GM21515 (cell line): ENCODE measurements at regions not wholly inside any gene's neighbourhood (a gene's known extent, or its start where the extent isn't known, plus 50 kb on each side); places are given as distances from the start of the nearest gene placed in this dataset.

Experiments
- ATAC-seq: cut with Tn5 transposase; IDR thresholded peaks from one replicate; pipeline ENCODE4 v1.9.1; 2021; ENCODE audit not compliant: unreplicated experiment

- ATAC-seq, result no peak
These were observed 750.2 kb upstream of the ARRDC4 start for GRCh38 chr15:97210277-97210676.

DNA sequence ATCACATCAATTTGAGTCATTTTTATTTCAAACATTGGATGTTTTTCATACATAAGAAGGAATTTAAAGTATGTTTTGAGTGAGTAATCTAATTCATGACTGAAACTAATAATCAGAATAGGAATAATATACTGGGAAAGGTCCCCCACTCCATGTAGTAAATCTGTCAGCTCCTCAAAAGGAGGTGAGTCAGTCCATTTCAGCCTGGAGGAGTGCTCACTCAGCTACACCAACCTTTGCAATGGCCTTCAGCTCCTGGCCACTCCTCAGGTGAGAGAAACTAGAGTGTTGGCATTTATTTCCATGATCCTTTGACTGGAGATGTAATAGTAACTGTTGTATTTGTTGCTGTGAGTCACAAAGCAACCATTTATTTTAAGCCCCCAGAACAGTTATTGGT lies 744.9 kb upstream of the ARRDC4 start:
- ATAC-seq, result no peak

- no peak for ATAC-seq
These were observed 736.3 kb upstream of the ARRDC4 start for GRCh38 chr15:97224191-97224641.

DNA sequence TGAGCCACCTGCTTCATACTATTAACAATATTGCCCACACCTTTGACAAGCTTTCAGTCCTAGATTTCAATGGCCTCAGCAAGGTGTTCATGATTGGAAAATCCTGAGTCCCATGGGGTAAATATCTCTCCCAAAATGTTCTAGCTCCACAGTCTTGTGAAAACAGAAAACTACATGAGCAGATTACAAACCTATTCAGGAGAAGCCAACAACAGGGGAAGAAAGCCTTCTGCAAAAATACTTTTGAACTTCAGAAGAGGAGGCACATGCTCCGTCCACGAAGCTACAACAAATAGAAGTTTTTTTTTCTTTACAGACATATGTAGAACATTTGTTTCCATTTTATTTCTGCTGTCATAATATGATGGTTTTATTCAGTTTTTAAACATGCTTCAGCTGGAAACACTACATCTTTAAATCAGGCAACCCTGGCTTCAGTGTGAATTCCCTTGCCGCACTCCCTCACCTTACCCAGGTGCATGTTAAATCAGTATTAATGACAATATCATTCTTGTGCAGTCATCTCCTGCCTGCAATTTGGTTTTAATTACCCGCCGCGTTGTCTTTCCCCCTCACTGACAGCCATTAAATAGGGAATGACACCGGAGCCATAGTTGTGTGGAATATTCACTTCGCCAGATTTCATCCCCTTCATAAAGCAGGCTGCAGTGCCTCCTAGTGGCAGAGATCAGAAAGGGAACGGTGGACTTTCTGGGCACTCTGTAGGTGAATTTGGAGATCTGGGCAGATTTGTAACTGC lies 725.5 kb upstream of the ARRDC4 start:
- ATAC-seq, result no peak

GRCh38 chr15:97235611-97235985 lies 724.9 kb upstream of the ARRDC4 start:
- ATAC-seq, result no peak

DNA sequence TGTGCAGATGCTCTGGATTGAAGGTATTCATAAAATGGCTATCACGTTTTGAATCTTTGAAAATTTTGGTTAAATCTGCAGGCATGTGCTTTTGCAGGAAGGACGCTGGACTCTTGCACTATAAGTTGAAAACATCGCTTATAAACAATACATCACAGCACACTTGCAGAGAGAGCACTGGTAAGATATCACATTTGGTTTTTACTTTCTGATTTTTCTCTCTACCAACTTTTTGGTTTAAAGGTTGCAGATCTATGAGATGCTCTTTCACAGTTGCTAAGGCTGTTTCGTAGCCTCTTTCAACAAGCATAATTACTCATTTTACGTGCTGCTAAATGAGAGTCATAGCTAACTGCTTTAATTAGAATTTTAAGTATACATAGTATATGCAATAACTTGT lies 724.4 kb upstream of the ARRDC4 start:
- ATAC-seq, result no peak

DNA sequence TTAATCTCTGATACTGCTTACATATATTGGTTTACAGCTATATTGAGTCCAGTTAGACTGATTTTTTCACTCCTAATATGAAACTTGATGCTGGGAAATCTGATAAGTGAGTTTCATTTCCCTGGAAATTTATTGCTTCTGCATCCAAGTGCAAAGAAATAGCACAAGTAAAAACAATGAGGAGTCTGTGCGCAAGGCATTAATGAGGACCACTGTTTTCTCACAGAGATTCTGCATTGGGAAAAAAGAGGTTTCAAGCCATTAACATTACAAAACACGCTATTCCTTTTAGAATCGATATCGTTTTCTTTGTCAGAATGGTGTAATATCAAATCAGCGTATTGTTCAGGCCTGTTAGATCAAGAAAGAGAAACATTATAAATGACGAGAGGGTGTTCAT lies 723.3 kb upstream of the ARRDC4 start:
- ATAC-seq, result no peak

- no peak for ATAC-seq
These were observed 712.1 kb upstream of the ARRDC4 start for GRCh38 chr15:97248376-97248775.

- ATAC-seq, result no peak
These were observed 700.6 kb upstream of the ARRDC4 start for GRCh38 chr15:97259943-97260342.

DNA sequence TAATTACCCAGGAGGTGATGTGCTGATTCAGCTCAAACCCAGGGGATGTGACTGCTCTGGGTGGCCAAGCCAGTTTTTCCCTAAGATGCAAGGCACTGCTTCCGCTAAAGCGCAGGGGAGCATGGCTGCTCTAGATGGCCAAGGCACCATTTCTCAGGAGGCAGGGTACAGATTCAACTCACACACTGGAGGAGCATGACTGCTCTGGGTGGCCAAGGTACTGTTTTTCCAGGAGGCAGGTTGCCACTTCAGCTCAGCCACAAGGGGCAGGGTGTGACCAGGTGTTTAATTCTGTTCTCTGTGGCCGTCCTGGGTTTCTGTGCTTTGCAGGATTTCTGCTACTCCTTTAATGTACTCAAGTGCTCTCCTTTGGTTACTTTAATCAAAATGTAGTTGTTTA lies 659.3 kb upstream of the ARRDC4 start:
- no peak for ATAC-seq

GRCh38 chr15:97316362-97316761 lies 644.1 kb upstream of the ARRDC4 start:
- ATAC-seq, result no peak

- ATAC-seq, result no peak
These were observed 643.3 kb upstream of the ARRDC4 start for GRCh38 chr15:97317163-97317562.

DNA sequence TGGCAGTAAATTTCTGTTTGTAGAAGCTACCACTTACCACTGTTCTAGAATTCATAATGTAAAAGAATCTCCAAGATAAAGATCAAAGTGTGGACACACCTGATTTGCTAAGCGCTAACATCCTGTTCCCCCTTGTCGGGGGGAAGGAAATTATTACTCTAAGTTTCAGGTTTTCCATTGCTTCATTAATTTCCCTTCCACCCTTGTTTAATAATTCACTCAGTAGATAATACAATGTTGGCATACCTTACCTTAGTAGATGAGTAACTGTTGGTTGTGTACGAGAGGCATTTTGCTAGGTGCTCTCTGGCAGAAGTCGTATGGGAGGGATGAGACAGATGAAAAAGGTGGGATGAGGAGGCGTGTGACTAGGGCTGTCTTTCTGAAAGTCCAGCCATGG lies 641.2 kb upstream of the ARRDC4 start:
- ATAC-seq, result no peak

GRCh38 chr15:97346221-97346620 lies 614.3 kb upstream of the ARRDC4 start:
- ATAC-seq, result no peak

- ATAC-seq, result no peak
These were observed 609.7 kb upstream of the ARRDC4 start for GRCh38 chr15:97350813-97351212.

DNA sequence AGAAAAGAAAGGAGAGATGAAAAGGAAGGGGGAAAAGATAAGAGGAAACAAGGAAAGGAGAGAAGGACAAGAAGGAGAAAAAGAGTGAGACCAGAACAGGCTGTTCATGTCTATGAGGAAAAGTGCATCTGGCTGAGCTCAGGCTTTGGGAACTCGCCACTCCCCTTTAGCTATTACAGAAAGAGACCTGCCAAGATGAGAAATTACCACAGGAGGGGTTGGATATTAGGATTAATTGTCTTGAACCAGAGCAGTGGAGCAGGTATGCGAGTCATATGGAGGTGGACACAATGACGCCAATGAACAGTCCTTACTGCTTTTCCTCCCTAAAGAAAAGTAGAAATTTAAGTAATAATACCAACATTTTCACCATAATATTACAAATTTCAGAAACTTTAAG lies 577.0 kb upstream of the ARRDC4 start:
- no peak for ATAC-seq

GRCh38 chr15:97386940-97387339 lies 573.6 kb upstream of the ARRDC4 start:
- ATAC-seq, result no peak

DNA sequence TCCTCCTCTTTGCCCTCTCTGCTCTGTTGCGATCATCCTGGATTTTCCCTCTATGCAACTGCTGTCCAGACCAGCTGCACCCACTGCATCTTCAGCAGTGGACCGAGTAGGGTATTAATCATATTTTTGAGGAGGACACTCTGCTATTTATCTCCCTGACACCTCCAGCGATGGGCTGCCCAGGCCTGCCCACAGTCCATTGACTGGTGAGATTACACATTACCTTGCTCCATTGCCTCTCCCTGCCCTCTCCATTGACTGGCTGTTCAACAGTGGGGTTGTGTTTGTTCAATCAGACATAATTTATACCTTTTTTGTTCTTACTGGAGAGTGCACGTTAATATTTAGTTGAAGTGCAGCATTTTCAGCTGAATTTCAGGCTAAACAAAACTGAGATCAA lies 559.3 kb upstream of the ARRDC4 start:
- no peak for ATAC-seq

DNA sequence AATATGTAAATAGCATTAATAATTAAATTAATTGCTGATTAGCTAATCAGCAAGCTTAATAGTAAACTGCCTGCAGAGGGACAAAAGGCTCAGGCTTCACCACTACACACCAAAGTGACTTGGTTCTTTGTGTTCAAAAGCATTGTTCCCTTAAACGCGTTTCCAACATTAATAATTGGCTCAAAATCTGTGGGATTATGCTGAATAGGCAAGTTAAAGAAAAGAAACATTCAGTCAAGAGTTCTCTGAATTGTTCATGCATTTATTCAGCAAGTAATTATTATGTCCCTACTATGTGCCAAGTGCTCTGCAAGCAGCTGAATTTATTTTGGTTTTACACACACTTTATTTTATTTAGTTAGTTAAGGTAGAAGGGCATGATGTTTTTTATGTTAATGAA lies 558.5 kb upstream of the ARRDC4 start:
- no peak for ATAC-seq

DNA sequence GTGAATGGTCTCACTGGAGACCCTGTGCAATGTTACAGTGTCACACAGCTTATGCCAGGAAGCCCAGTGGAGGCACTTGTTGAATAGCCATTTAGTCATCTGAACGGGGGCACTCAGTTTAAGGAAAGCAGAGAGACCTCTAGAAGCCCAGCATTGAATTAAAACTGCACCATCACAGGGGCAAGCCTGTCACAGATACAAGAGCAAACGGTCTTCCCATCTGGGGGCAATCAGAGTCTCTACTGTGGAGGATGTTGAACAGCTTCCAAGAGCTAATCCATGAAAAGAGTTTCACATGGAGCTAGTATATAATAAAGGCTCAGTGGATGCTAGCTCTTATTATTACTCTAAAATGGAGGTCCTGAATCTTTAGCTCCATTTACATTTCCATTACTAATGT lies 553.7 kb upstream of the ARRDC4 start:
- no peak for ATAC-seq

DNA sequence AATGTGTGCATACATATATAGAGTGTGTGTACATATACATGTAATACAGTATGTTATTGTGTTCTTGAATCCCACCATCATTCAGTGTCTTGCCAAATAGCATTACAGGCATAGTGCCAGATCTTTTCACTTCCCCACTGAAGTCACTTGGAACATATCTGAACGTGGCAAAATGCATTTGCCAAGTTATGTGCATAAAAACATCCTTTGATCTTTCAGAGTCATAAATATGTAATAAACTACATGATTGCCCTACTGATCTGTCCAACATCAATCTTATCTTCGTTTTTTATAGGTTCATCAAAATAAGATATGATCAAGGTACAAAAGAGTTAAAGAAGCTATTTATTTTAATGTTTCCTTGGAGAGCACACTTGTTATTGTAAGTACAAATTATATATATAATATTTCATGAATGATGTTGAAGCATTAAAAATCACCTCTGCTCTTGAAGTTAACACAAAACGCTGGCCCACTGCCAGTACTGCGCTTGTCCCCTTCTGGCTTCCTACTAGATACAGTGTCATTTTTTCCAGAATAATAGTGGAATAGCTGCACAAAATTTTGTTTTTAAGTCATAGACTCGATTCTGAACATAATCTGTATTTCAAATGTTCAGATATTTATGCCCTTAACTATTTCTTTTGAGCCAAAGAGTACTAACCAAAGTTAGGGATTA lies 549.5 kb upstream of the ARRDC4 start:
- ATAC-seq, result no peak

DNA sequence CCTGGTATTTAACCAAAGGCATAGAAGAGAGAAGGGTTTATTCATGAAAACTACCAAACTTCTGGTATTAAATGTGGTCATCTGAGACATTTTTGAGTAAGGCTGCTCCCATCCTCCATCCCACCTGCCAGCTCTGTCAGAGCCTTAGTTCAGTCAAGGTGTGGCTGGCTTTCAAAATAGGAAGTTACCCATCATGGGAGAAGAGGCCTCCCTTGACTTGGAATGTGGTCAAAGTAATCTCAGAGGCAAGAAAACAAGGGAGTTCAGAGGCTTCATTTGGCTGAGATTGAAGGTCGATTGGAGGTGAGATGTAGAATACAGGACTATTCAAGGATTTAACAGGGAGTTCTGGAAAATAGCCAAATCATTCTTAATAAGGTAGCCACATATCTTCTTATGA lies 540.4 kb upstream of the ARRDC4 start:
- ATAC-seq, result no peak

DNA sequence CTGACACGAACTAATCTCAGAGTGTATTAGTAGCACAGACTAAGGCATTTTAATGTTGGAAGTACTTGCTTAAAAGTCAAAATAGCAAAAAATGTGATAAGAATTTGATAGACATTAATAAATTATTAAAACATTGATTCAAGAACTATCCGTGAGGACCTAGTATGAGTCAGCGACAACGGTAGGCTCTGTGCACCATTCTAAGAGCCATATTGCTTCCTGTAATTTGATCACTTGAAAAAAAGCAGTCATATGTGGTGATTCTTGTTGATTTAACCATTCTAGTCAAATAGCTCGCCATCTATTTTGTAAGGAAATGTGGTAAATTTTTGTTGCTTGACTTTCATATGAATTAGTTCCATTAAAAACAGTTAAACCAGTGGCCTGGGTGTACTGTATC lies 534.9 kb upstream of the ARRDC4 start:
- no peak for ATAC-seq
